ENCODE measurements at regions not wholly inside any gene's neighbourhood (a gene's known extent, or its start where the extent isn't known, plus 50 kb on each side); places are given as distances from the start of the nearest gene placed in this dataset.

DNA sequence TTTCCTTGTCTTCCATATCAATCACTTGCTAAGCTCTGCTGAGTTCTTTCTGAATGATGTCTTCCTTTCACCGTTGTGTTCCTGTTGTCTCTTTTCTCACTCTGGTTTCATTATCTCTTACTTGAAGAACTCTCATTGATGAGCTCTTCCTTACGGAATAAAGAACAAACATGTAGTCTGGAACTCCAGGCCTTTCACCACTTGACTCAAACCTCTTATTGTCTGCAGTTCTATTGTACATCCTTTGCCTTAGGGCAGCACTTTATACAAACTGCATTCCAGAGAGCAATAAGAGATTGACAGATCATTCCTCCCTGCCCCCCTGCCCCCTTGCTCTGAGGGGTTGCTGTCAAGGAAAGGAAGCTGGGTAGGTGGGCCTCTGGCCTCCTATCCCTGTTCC is 517.4 kb downstream of the TMEM135 start:
- H3K4me3 ChIP-seq (ENCODE audit: low read depth, low read length) = no peak overlapping the region
- POLR2A ChIA-PET = no interaction called here
- DNase-seq (ENCODE audit: low read depth, low spot score) = no peak
- TF ChIP-seq, protein P1, sequence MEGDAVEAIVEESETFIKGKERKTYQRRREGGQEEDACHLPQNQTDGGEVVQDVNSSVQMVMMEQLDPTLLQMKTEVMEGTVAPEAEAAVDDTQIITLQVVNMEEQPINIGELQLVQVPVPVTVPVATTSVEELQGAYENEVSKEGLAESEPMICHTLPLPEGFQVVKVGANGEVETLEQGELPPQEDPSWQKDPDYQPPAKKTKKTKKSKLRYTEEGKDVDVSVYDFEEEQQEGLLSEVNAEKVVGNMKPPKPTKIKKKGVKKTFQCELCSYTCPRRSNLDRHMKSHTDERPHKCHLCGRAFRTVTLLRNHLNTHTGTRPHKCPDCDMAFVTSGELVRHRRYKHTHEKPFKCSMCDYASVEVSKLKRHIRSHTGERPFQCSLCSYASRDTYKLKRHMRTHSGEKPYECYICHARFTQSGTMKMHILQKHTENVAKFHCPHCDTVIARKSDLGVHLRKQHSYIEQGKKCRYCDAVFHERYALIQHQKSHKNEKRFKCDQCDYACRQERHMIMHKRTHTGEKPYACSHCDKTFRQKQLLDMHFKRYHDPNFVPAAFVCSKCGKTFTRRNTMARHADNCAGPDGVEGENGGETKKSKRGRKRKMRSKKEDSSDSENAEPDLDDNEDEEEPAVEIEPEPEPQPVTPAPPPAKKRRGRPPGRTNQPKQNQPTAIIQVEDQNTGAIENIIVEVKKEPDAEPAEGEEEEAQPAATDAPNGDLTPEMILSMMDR (IDR thresholded peaks at IDR 0.05; ENCODE audit: insufficient read depth, low read length, missing control alignments) = no peak
- CTCF ChIA-PET = interaction anchor here (1.4 kb wide), 1 partner anchor 12 kb away, joined by 4 read pairs; no protein-coding TSS in a partner anchor

DNA sequence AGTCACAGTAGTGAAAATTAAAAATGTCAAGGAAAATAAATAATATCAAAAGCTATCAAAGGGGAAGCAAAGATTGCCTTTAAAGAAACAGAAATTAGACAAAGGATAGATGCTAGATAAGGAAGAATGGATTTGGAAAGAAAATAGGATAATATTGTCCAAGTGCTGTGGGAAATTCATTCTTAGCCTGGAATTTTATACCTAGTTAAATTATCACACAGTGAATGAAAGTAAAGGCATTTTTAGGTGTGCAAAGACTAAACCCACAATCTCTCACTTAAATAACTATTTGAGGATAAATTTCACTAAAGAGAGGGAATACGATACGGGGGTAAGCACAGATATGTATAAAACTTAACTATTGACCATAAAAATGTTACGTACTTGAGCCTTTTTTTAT is 511.1 kb downstream of the TMEM135 start:
- H3K4me3 ChIP-seq (ENCODE audit: low read depth, low read length) = no peak overlapping the region
- no peak for DNase-seq (ENCODE audit: low read depth, low spot score)
- TF ChIP-seq, protein P1 (IDR thresholded peaks at IDR 0.05; ENCODE audit: insufficient read depth, low read length, missing control alignments) = no peak
- CTCF ChIA-PET = no interaction called here
- POLR2A ChIA-PET = no interaction called here

DNA sequence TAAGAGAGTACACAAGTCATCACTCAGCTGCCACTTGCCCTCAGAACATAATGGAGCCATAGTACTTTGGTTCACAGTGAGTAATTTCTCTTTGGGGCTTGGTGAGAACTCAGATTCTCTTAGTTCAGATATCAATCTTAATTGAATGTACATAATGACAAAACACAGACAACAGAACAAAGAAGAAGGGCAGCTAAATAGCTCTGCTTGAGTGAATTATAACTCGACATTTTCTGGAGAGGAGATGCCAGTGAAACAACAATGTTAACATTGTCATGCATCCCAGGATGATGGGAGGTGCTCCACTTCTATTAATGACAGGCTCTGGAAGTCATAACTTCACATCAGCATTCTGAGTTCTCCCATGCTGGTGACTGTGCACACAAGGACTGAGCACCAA is 508.1 kb downstream of the TMEM135 start:
- POLR2A ChIA-PET = no interaction called here
- no peak overlapping the region for H3K4me3 ChIP-seq (ENCODE audit: low read depth, low read length)
- no peak for DNase-seq (ENCODE audit: low read depth, low spot score)
- TF ChIP-seq, protein P1 (IDR thresholded peaks at IDR 0.05; ENCODE audit: insufficient read depth, low read length, missing control alignments) = no peak
- CTCF ChIA-PET = no interaction called here

DNA sequence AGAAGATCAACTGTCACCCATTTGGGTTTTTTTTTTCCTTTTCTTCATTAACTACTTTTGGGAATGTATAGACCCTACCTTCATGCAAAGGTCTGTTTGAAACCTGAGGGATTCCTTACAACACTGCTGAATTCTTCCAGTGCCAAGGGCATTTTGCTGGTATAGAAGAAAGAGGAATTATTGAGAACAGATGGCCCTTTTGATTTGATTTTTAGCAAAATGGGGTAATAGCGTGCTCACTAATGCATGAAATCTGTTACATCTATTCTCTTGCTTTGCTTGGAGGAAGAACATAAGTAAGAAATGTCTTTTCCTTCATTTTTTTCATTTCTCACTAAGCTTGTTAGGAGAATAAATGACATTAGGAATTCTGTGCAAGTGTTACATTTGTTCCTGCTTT is 501.9 kb downstream of the TMEM135 start:
- ChIA-PET CTCF (no interaction called here), POLR2A (no interaction called here)
- TF ChIP-seq, protein P1 (IDR thresholded peaks at IDR 0.05; ENCODE audit: insufficient read depth, low read length, missing control alignments) = no peak
- H3K4me3 ChIP-seq (ENCODE audit: low read depth, low read length) = no peak overlapping the region
- no peak for DNase-seq (ENCODE audit: low read depth, low spot score)

DNA sequence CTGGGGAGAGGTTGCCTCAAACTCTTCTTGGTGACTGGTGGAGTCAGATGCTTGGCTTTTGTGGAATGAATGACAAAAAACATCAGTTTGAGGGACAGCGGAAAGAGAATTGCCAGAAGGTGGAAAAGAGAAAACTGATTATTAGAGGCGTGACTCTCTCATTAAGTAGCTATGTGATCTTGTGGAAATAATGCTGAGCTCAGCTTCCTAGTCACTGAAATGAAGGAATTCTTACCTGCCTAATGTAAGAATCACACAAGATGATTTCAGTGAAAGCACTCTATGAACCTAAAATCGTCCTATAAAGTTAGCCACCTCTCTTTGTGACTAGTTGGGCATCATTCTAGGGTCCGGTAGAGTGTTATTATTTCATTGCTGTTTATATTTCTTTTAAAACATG is 498.8 kb downstream of the TMEM135 start:
- POLR2A ChIA-PET = no interaction called here
- DNase-seq (ENCODE audit: low read depth, low spot score) = no peak
- CTCF ChIA-PET = interaction anchor here (0.8 kb wide), 1 partner anchor 423 kb away, joined by 4 read pairs; no protein-coding TSS in a partner anchor
- no peak overlapping the region for H3K4me3 ChIP-seq (ENCODE audit: low read depth, low read length)
- TF ChIP-seq, protein P1 (IDR thresholded peaks at IDR 0.05; ENCODE audit: insufficient read depth, low read length, missing control alignments) = no peak

DNA sequence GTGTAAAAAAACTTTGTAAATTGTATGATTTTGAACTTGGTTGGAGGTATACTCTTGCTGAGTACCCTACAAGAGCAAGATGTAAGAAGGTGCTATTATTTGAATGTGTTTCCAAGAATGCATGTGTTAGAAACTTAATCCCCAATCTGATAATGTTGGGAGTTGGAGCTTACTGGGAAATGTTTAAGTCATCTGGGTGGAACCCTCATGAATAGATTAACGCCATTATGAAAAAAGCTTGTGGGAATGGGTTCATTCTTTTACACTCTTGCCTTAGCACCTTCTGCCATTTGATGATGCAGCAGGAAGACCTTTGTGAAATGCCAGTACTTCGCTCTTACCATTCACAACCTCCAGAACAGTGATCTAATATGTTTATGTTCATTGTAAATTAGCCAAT is 498.3 kb downstream of the TMEM135 start:
- POLR2A ChIA-PET = no interaction called here
- no peak for DNase-seq (ENCODE audit: low read depth, low spot score)
- TF ChIP-seq, protein P1 (IDR thresholded peaks at IDR 0.05; ENCODE audit: insufficient read depth, low read length, missing control alignments) = no peak
- CTCF ChIA-PET = no interaction called here
- H3K4me3 ChIP-seq (ENCODE audit: low read depth, low read length) = no peak overlapping the region

All from AG04449 (cell line).